Hepatic stellate cell (primary cell): ENCODE measurements at regions not wholly inside any gene's neighbourhood (a gene's known extent, or its start where the extent isn't known, plus 50 kb on each side); places are given as distances from the start of the nearest gene placed in this dataset.
"Not testable (repeated sequence)": the region's sequence is repeated elsewhere in the genome, so short reads cannot be mapped to it uniquely, and the experiment has no call there.

Experiments
- DNase-seq: peaks from one replicate; pipeline ENCODE4 v3.0.0; 2011; ENCODE audit warnings: low spot score

DNA sequence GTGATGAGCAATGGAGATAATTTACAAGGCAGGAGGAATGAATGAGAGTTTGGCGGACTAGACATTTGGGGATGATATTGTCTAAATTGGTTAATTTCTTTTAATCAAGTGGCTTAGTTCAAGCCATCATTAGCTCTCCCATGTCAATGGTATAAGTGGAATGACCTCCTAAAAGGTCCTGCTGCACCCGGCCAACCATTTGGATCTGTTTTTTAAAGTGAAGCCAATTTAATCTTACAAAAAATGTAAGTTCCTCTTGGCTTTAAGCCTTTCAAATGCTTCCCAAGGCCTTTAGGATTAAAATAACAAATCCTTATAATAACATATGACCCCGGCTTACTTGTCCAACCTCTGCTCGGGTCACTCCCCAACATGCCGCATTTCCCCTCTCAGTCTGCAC, 484.4 kb upstream of the ADAMTS9 start:
- DNase-seq, result no peak

DNA sequence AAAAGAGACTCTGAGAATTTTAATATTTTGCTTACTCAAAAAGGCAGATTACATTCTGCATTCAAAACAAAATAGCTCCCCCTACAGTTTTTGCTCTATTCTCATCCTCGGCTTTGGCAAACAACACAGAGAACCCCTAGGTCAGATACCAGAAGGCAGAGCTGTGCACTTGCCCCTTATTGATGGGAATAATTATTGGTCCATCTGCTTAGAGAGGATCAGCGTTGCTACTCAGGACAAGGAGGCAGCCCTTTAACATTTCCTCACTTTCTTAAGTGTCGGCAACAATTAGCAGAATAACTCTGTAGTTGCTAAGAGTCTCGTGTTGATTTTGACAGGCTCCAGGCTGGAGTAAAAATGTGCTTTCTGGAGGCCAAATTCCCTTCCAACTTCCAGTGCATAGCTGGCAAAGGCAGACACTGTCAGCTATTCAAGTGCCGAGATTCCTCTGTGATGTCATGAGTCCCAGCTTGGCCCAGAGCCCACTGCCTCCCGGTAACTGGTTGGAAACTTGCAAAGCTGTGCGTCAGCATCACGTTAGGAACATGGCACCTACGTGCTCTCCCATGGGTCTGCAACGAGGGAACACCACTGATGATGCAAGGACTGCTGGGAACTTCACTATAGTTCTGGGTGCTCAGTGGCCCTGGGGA, 482.7 kb upstream of the ADAMTS9 start:
- peak; percentile 28 for DNase-seq

DNA sequence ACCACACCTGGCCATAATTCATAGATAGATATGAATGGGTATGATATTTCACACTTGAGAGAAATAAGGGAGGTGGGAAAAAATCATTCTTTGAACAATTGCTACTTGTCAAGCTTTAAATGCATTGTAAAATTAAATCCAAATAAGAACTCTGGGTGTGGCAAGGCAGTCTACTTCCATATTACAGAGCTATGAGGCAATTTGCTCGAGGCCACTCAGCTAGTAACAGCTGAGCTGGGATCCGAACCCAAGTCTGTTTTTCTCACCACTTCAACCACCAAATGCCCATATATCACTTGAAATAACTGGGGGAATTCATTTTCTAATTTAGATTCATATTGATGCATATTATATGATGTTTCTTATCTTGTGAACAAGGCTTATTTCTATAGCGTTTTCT, 482.2 kb upstream of the ADAMTS9 start:
- no peak for DNase-seq

DNA sequence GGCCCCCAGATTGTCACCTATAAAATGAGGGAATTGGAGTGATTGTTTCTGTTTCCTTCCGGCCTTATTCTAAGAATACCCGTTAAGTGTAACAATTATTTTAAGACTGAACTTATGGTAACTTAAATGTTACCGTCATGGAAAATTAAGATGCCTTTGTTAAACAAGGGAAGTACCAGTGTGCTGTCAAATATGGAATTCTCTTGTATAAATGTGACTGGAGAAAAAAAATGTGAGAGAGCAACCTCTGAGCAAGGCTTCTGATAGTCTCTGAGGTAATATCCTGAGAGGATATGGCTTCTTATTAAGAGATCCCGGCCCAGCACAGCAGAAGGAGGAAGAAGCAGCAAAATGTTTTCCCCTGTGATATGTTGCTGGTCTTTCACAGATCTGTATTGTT, 480.7 kb upstream of the ADAMTS9 start:
- DNase-seq, result no peak

DNA sequence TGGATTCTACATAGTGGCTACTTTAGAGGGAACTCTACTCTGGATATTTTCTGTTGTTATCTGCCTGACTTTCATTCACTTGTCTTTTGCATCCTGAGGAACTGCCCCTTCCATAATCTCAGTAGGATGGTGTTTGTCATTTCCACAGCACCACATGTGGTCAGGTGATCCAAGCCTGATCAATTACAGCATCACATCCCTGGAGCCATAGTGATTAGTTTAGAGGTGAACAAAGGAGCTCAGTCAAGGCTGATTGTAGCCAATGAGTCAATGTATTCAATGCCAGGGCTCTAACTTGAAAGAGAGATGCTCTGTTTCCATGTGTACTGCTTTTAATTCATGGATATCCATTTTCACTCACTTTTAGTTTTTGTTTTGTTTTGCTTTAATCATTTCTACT, 478.7 kb upstream of the ADAMTS9 start:
- no peak for DNase-seq

DNA sequence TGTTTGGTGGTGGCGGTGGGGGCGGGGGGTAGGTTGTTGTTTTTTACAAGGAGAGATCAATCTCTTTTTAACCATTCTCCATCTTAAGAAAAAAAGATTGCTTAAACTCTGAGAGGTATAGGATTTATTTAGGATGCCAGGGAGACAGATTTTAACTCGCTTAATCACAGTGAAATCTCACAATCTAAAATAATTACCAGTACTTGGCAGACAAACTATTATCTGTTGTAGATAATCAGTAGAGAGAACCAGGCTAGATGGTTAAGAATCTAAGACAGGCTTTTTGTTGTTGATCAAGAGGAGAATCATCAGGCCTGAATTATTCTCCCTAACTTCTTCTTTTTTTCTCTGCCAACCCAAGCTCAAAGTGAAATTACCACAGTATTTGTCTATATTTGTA, 470.2 kb upstream of the ADAMTS9 start:
- no peak for DNase-seq

DNA sequence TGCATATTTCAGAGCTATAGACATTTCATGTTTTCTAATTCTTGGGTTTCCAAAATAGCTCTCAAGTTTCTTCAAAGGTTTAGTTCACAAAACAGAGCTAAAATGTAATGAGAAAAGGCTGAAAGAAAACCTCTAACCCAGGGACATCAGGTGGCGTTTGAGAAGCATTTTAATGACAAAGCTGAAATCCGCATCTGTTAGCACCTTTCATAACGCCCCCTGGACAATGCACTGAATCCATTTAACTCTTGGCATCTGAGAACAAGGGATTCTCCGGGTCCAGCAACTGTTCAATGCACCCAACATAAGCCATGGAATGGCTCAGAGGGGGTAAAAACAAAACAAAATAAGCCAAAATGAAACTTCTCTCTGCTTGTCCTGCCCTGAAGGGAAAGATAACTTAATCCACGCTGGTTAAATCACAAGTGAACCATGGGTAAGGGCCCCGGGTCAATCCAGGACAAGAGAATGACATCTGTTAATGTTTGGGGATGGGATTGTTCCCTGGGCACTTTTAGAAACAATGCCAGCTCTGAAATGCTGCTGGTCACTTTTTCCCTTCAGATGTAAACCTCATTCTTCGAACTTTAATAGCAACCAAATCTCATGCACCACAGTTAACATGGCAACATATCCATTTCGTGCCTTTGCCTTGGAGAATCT, 466.2 kb upstream of the ADAMTS9 start:
- DNase-seq, result no peak

DNA sequence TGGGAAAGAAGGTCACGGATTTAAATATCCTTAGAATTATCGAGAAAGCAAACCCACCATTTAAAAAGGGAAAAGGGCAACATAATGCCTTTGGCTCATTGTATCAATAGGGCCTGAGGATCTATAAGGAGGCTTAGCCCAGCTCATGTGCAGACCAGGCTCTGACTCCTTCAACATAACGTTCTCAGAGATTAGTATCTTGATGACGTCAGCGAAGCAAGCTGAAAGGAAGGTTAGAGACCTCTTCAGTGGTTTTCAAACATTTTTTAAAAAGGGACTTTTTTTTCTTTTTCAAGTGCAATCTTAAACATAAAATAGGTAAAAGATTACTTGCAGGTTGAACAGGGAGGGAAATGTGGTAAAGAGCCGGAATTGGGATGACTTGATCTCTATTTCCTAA, 463.9 kb upstream of the ADAMTS9 start:
- DNase-seq, result no peak

DNA sequence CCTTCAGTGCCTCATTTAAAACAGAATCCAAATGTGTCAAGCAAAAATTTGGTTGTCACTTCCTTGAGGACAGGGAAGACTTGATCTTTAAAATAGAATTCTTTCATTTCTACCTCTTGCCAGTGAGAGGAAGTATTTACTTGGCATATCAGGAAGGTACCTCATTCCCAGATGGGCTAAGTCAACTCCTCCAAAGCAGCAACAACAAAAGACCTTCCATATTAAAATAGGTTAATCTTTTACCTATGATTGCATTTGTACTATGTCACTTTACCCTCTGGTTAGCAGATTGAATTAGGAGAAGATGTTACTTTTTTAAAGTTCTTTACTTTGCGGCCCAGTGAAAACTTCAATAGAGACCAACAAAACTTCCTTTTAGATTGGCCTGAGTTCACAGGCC, 462.1 kb upstream of the ADAMTS9 start:
- no peak for DNase-seq

DNA sequence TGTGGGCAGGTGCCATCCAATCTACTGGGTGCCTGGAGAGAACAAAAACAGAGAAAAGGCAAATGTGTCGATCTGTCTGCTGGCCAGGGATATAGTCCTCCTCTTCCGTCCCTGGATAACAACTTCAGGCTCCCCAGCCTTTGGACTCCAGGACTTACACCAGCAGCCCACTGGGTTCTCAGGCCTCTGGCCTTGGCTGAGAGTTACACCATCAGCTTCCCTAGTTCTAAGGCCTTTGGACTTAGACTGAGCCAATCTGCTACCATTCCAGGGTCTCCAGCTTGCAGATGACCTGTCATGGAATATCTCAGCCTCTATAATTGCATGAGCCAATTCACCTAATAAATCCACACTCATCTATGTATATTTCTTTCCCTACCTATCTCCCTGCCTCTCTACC, 460.9 kb upstream of the ADAMTS9 start:
- no peak for DNase-seq

DNA sequence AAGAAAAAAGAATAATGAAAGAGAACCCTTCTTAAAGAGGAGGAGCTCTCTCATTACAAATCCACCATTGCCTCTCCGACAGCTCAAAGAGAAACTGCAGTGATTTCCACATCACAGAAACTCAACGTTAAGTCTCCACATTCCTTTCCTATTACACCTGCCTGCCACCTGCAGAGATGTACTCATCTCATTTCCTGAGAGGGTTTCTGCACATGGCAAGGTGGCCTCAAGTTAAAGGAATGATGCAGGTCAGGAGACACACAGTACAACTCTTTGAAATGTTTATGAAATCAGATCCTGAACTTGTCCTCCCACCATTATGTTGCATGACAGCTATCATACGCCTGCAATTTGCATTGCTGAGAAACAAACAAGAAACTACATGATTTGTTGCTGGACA, 458.4 kb upstream of the ADAMTS9 start:
- no peak for DNase-seq

DNA sequence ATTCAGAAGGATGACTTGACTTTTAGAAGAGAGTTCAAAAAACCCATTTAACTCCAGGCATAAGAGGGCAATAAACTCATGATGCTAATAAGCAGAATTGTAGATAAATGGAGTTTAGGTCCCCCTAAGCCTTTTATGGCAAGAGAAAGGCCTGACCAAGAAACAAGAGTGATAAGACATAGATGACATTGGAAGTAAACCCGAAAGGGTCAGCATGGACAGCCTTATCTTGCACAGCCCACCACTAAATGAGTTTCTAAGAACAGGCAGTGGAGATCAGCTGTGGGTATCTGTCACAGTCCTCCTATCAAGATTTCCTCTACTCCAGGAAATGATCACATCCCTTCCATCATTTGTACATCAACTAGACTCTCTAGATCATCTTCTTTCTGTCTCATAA, 457.9 kb upstream of the ADAMTS9 start:
- no peak for DNase-seq

DNA sequence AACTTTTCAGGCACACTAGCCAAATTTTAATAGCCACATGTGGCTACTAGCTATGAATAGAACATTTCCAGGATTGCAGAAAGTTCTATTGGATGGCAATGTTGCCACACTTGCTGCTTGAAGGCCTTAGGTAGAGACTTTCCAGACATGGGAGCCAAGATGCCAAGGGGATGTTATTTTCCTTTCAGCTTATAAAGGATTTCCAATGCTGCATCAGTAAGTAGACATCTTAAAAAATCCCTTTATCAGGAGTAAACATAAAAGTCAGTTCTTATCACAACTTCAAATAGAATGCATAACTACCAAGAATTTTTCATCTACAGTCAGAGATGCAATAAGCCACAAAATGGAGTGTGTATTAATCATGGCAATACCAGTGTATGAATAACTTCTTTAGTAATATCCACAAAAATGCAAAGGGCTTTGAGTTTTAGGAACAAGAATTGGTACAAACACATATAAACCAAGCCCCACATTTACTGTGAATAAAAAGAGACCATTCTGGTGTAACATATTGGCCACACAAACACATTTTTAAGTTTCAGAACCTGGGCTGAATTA, 457.1 kb upstream of the ADAMTS9 start:
- no peak for DNase-seq

DNA sequence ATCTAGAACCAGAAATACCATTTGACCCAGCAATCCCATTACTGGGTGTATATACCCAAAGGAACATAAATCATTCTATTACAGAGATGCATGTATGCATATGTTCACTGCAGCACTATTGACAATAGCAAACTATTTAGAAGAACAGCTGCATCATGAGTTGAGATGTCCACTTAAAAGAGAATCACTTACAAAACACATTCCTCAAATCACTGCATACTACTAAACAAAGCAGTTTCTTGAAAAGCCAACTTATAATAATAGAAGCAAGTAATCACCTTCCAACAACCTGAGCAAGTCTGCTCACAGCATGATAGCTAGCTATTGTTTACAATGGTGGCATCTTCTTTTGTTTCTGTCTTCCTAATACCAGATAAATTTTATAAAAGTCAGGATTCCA, 454.7 kb upstream of the ADAMTS9 start:
- no peak for DNase-seq

DNA sequence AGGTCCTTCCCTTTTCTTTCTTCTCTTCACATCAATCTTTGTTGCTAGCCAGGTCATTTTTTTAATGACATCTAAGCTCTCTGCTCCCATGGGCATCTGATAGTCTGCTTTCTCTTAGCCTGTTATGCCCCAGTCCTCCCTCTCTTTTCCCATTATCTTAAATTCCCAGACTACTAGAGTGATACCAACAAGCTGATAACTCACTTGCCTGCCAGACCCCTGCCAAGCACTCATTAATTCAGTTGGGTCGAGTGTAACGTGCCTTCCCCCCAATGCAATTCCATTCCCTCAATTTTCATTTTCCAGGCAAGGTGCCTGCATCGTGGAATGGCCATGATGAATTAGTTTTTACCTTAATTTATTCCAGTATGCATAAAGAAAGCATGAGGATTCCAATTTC, 450.8 kb upstream of the ADAMTS9 start:
- no peak for DNase-seq

DNA sequence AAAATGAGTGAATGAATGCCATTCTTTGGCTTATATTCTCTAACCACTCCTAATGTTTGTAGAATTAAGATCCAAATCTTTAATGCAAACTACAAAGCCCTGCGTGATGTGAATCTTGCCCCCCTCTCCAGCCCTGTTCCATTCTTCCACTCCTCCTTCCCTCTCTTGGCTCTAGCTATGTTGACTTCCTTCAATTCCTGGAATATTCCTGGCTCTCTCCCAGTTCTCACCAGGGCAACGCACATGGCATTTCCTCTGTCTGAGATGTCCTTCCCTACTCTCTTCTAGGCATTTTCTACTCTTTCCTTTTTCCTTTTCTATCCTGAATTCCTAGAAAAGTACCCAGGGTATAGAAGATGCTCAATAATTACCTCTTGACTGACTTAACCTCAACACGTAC, 446.0 kb upstream of the ADAMTS9 start:
- not testable (repeated sequence) for DNase-seq

DNA sequence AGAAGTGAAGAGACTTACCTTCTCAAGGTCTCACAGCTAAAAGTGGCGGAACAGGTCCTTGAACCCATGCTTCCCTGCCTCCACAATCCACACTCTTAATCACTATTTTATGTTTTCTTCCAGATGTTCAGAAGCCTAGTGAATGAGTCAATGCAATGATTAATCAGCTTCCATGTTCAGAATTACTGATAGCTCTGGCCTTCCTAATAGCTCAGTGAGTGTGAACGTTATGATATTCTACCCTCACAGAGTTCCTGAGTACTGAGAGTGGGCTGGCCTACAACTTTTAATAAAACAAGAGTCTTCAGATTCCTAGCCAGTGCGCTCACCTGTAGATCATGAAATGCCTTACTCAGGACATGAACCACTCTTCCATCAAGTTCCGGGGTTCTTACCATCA, 443.0 kb upstream of the ADAMTS9 start:
- DNase-seq, result no peak

DNA sequence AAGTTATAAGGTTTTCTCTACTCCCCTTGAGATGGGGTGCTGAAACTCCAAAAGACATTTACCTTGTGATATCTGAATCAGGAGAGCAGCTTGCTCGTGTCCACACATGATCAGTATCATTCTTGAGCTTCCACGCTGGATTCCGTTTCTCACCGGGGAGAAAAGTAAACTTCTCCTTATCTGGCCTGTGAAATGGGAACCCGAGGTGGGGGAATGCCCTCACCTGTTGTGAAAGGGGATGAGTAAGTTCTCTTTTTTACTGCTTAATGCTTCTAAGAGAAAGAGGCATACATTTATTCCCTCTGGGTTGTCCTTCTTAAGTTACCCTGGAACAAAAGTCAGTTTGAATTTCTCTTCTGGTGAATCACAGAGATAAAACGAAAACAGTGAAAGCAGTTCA, 440.5 kb upstream of the ADAMTS9 start:
- DNase-seq, result no peak

DNA sequence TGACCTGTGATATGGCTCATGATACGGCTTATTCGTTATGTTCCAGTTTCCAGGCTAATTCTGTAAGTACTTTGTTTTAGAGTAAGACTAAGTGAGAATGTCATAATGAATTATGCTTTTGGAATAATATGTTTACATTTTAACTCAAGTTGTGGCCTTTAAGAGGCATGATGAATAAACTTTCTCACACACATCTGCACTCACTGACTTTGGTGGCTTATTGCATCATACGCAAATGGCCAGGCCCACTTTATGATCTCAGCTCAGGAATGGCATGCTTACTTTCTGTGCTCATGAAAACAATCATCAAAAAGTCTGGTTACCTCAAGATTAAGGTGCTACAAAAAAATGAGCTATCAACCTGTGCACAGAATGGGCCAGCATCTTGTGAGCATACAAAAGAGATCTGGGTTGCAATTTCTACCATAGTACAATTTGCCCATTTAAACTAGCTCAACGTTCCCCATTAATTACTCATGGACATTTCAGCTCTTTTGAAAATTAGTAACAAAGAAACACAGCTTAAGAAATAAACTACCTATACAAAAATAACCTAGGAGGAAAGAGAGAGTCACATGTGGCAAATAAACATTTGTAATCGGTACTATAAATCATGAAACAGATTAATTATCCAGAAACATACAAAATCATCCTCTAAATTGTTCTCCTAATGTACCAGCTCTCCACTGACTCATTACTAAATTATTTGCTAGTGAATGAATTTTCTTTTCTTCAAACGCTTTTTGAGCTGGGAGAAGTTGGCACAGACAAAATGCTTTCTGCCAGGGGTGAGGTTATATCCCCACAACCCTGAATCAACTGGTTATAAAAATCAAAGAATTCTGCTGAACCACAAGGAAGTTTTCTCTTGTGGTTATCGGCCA, 439.0 kb upstream of the ADAMTS9 start:
- DNase-seq, result no peak

DNA sequence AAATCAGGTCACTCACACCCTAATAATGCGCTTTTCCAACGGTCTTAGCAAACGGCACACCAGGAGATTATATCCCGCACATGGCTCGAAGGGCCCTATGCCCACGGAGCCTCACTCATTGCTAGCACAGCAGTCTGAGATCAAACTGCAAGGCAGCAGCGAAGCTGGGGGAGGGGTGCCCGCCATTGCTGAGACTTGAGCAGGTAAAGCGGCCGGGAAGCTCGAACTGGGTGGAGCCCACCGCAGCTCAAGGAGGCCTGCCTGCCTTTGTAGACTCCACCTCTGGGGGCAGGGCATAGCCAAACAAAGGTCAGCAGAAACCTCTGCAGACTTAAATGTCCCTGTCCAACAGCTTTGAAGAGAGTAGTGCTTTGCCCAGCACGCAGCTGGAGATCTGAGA, 432.4 kb upstream of the ADAMTS9 start:
- DNase-seq, result not testable (repeated sequence)

DNA sequence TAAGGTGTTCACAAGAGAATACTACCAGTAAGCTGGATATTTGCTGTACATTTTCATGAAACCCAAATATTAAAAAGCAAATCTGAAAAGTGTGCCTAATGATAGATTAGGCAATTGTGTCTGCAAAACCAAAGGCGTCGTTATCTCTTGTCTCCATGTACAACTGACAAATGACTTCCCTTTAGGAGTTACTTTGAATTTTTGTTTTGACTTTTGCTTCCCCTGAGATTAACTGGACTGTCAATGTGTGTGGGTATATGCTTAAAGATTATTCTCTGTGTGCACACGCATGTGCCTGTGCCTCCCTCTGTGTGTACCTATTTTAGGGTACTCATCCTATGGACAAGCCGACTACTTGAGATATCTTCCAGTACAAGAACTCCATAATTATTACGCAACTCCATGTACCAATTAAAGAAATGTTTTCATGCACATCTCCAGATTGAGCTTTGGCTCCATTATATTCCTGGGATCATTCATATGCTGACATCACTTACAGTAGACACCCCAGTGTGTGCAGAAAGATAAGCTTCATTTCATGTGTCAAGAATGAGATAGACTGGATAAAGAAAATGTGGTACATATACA, 431.2 kb upstream of the ADAMTS9 start:
- DNase-seq, result no peak

DNA sequence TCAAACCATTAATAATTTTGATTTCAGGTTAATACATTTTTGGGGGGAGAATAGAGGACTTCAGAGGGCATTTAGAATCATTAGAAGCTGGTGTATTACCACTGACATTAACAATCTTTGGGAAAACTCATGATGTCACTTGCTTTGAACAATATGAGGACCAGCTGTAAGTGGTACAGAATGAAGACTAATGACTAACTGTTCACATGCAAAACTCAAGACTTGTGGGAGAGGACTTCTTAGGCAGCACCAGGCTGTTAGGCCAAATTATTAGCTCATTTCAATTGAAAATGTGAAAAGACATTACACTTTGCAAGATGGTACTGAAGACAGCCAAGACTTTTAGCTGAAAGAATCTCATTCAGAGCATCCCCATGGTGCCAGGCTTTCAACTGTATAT, 426.2 kb upstream of the ADAMTS9 start:
- DNase-seq, result no peak
